ENCODE measurements at regions not wholly inside any gene's neighbourhood (a gene's known extent, or its start where the extent isn't known, plus 50 kb on each side); places are given as distances from the start of the nearest gene placed in this dataset.

DNA sequence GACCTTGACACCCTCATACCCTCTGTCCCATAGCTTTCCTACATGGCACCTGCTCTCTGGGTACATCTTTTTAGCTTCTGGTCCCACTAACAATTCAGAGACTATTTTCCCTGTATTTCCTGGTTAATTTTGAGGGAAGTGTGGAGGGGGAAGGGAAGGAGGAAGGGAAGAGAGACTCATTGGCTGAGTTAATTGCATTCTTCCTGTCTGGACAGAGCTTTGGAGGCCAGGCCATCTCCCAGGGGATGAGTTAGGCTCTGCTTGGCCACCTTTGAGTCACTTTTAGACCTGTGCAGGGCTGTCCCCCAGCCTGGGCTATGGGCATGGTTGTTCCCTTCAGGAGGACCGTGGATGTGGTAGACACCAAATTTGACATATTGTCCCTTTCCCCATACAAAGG, 167.9 kb upstream of the PGRMC2 start:
- no peak overlapping the region for H3K4me3 ChIP-seq (ENCODE audit: low read depth, poor library complexity, severe bottlenecking)
- TF ChIP-seq POLR2A (IDR thresholded peaks at IDR 0.05) = no peak
- TF ChIP-seq, protein P1, sequence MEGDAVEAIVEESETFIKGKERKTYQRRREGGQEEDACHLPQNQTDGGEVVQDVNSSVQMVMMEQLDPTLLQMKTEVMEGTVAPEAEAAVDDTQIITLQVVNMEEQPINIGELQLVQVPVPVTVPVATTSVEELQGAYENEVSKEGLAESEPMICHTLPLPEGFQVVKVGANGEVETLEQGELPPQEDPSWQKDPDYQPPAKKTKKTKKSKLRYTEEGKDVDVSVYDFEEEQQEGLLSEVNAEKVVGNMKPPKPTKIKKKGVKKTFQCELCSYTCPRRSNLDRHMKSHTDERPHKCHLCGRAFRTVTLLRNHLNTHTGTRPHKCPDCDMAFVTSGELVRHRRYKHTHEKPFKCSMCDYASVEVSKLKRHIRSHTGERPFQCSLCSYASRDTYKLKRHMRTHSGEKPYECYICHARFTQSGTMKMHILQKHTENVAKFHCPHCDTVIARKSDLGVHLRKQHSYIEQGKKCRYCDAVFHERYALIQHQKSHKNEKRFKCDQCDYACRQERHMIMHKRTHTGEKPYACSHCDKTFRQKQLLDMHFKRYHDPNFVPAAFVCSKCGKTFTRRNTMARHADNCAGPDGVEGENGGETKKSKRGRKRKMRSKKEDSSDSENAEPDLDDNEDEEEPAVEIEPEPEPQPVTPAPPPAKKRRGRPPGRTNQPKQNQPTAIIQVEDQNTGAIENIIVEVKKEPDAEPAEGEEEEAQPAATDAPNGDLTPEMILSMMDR (IDR thresholded peaks at IDR 0.05) = no peak
- WGBS, 2 donors = 92 to 93% methylated on average over 1 of the region's 1 CpG
- intact Hi-C loops (cut with DNase I; ENCODE audit: low total_unique reads) = loop anchor here (5.0 to 10.0 kb wide), 2 partner anchors 349 to 407 kb away; partner anchors contain the start of gene JADE1
- no peak for DNase-seq (ENCODE audit: low spot score in 2 of 2)

DNA sequence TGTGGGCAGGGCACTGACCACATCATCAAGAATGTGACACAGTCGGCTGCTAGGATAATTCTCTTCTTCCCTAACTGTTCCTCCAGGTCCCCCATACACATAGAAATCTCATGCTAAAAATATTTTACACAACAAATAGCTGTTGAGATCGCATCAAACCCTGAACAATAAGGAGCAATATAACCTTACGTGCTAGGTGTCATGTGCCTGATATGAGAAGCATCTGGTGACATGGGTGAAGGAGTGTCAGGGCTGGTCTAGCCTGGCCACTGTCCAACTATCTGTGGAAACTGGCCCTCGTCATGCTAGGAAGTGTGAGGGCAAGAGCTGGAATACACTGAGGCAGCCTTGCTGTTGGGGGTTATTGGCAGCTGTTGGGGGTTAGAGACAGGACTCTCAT, 167.3 kb upstream of the PGRMC2 start:
- DNase-seq (ENCODE audit: low spot score in 2 of 2) = no peak
- TF ChIP-seq, protein P1 (IDR thresholded peaks at IDR 0.05) = no peak
- TF ChIP-seq POLR2A (IDR thresholded peaks at IDR 0.05) = no peak
- WGBS, 2 donors = 70 to 75% methylated on average over 4 of the region's 4 CpGs
- H3K4me3 ChIP-seq (ENCODE audit: low read depth, poor library complexity, severe bottlenecking) = no peak overlapping the region
- intact Hi-C loops (cut with DNase I; ENCODE audit: low total_unique reads) = loop anchor here (5.0 to 10.0 kb wide), 2 partner anchors 350 to 407 kb away; partner anchors contain the start of gene JADE1

DNA sequence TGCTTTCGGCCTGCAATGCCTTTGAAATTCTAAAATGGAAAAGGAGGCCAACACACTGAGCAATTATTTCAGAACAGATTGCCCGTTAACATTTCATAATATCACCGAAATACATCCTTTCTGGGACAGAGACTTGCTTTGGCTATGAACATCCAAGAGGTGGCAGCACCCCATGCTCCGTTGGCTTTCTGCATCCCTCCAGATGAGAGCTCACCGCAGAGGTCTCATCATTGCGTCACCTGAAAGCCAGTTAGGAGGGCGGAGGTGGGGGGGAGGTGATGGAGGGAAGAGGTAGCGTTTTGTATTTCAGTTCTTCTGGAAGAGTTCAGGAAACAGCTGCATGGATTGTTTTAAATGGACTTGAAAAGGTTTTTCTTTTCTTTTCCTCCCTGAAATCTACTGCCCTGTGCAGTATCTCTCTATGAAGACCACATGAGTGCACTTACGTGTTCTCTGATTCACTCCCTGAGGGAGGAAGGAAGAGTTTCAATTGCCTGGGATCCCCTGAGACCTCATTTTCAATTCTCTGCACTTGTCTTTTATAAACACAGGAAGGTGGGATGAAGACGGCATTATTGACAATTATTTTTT, 166.8 kb upstream of the PGRMC2 start:
- TF ChIP-seq, protein P1 (IDR thresholded peaks at IDR 0.05) = peak in 1 of 3 donors; percentile 46
- no peak for TF ChIP-seq POLR2A (IDR thresholded peaks at IDR 0.05)
- intact Hi-C loops (cut with DNase I; ENCODE audit: low total_unique reads) = loop anchor here (10.0 kb wide), 1 partner anchor 350 kb away; the partner anchor contains the start of gene JADE1
- WGBS, 2 donors = 10 to 12% methylated on average over 10 of the region's 10 CpGs
- no peak overlapping the region for H3K4me3 ChIP-seq (ENCODE audit: low read depth, poor library complexity, severe bottlenecking)
- DNase-seq (ENCODE audit: low spot score in 2 of 2) = peak; percentile 82 to 96

DNA sequence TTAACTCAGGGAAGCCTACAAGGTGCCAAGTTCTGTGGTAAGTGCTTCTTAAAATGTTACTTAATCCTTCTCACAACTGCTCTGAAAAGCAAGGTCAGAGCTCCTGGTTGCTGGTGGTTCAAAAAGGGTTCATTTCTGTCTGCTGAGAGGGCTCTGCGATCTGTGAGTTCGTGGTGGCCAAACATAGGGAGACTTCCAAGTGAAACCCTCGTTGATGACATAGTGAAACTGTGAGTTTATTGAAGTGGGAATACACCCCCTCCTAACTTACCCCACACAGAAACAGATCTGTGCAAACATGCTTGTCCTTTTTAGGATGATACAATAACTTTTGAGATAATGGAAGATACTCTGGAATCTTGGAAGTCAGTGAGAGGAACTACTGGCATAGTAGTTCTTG, 164.8 kb upstream of the PGRMC2 start:
- no peak for TF ChIP-seq POLR2A (IDR thresholded peaks at IDR 0.05)
- TF ChIP-seq, protein P1 (IDR thresholded peaks at IDR 0.05) = no peak
- intact Hi-C loops (cut with DNase I; ENCODE audit: low total_unique reads) = loop anchor here (10.0 kb wide), 1 partner anchor 352 kb away; the partner anchor contains the start of gene JADE1
- no peak for DNase-seq (ENCODE audit: low spot score in 2 of 2)
- WGBS, 2 donors = 52 to 63% methylated on average over 3 of the region's 3 CpGs
- no peak overlapping the region for H3K4me3 ChIP-seq (ENCODE audit: low read depth, poor library complexity, severe bottlenecking)

DNA sequence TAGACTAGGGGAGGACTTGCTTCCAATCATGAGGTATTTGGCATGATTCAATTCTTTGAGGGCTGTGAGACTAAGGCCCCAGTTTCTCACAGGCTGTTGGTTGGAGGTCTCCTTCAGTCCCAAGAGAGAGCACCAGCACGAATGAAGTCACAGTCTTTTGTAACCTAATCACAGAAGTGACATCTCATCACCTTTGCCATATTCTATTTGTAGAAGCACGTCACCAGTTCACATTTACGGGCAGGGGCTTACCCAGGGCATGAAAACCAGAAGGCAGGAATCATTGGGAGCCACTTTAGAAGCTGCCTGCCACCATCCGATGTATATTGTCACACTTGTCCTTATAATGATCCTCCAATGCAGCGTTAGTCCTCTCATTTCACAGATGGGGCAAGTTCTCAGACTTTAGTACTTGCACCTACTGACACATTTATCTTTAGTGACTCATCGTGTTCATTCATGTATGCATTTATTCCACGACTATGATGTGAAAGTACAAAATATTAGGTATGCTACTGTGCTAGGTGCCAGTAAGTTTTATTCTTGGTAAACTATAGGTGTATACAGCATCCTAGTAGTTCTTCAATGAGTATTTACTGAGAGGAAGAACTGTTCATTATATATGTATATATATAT, 163.8 kb upstream of the PGRMC2 start:
- intact Hi-C loops (cut with DNase I; ENCODE audit: low total_unique reads) = loop anchor here (10.0 kb wide), 1 partner anchor 353 kb away; the partner anchor contains the start of gene JADE1
- H3K4me3 ChIP-seq (ENCODE audit: low read depth, poor library complexity, severe bottlenecking) = no peak overlapping the region
- TF ChIP-seq, protein P1 (IDR thresholded peaks at IDR 0.05) = no peak
- TF ChIP-seq POLR2A (IDR thresholded peaks at IDR 0.05) = no peak
- DNase-seq (ENCODE audit: low spot score in 2 of 2) = no peak
- 80 to 82% methylated on average over 7 of the region's 7 CpGs for WGBS, 2 donors

Measured in lower leg skin (tissue), 4 donors.